Liver (tissue), 3 donors: ENCODE measurements at regions not wholly inside any gene's neighbourhood (a gene's known extent, or its start where the extent isn't known, plus 50 kb on each side); places are given as distances from the start of the nearest gene placed in this dataset.

Experiments used
- FOXA2 ChIP-seq: IDR thresholded peaks from 2 replicates; pipeline ENCODE4 v1.6.1; 2016; ENCODE audit warnings: antibody characterized with exemption
- JUND ChIP-seq, 2 donors: IDR thresholded peaks; 2 replicates each; pipeline ENCODE4 v1.6.1; 2016; ENCODE audit warnings: antibody characterized with exemption in 2 of 2
- TAF1 ChIP-seq: conservative IDR thresholded peaks from 2 replicates; pipeline ENCODE4 v1.6.1; 2016; ENCODE audit warnings: antibody characterized with exemption, mild to moderate bottlenecking
- TF ChIP-seq, protein P1 (sequence below): fragments of 150-350 bp; IDR thresholded peaks from 2 replicates; pipeline ENCODE4 v1.5.1; 2017; ENCODE audit warnings: improper control_type of control experiment, low read depth, low read length; ENCODE audit not compliant: missing input control
- TF ChIP-seq, protein P2 (sequence below): IDR thresholded peaks from 2 replicates; pipeline ENCODE4 v1.6.1; 2016; ENCODE audit warnings: antibody characterized with exemption
- TF ChIP-seq, protein P3 (sequence below): IDR thresholded peaks from 2 replicates; pipeline ENCODE4 v1.6.1; 2016; ENCODE audit warnings: antibody characterized with exemption
- TF ChIP-seq, protein P4 (sequence below): IDR thresholded peaks from 2 replicates; pipeline ENCODE4 v1.6.1; 2016; ENCODE audit warnings: antibody characterized with exemption, mild to moderate bottlenecking
- TF ChIP-seq, protein P5 (sequence below): IDR thresholded peaks from 2 replicates; pipeline ENCODE4 v1.6.1; 2016; ENCODE audit warnings: antibody characterized with exemption
- donor health status: healthy.
- donor health status: healthy.

DNA sequence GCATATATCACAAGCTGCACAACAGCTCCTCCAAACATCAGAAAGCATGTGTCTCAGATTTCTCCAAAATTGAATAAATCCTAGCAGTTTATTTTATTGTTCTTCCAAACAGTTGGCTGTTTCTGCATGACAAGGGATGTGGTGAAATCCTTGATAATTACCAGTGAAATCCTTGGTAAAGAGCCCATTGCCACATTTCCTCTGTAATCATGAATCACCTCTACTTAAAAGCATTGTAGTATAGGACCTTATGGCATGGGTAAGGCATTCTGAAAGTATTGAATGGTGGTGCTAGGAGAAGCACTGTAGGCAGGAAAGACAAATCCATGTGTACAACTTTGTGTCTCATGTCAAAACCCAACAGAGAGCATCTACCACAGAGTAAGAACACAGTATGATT is 135.8 kb upstream of the NDST3 start:
- TF ChIP-seq, protein P1, sequence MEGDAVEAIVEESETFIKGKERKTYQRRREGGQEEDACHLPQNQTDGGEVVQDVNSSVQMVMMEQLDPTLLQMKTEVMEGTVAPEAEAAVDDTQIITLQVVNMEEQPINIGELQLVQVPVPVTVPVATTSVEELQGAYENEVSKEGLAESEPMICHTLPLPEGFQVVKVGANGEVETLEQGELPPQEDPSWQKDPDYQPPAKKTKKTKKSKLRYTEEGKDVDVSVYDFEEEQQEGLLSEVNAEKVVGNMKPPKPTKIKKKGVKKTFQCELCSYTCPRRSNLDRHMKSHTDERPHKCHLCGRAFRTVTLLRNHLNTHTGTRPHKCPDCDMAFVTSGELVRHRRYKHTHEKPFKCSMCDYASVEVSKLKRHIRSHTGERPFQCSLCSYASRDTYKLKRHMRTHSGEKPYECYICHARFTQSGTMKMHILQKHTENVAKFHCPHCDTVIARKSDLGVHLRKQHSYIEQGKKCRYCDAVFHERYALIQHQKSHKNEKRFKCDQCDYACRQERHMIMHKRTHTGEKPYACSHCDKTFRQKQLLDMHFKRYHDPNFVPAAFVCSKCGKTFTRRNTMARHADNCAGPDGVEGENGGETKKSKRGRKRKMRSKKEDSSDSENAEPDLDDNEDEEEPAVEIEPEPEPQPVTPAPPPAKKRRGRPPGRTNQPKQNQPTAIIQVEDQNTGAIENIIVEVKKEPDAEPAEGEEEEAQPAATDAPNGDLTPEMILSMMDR = no peak
- TF ChIP-seq, protein P2, sequence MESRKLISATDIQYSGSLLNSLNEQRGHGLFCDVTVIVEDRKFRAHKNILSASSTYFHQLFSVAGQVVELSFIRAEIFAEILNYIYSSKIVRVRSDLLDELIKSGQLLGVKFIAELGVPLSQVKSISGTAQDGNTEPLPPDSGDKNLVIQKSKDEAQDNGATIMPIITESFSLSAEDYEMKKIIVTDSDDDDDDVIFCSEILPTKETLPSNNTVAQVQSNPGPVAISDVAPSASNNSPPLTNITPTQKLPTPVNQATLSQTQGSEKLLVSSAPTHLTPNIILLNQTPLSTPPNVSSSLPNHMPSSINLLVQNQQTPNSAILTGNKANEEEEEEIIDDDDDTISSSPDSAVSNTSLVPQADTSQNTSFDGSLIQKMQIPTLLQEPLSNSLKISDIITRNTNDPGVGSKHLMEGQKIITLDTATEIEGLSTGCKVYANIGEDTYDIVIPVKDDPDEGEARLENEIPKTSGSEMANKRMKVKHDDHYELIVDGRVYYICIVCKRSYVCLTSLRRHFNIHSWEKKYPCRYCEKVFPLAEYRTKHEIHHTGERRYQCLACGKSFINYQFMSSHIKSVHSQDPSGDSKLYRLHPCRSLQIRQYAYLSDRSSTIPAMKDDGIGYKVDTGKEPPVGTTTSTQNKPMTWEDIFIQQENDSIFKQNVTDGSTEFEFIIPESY = no peak
- TF ChIP-seq, protein P3, sequence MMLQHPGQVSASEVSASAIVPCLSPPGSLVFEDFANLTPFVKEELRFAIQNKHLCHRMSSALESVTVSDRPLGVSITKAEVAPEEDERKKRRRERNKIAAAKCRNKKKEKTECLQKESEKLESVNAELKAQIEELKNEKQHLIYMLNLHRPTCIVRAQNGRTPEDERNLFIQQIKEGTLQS = no peak
- TF ChIP-seq, protein P4, sequence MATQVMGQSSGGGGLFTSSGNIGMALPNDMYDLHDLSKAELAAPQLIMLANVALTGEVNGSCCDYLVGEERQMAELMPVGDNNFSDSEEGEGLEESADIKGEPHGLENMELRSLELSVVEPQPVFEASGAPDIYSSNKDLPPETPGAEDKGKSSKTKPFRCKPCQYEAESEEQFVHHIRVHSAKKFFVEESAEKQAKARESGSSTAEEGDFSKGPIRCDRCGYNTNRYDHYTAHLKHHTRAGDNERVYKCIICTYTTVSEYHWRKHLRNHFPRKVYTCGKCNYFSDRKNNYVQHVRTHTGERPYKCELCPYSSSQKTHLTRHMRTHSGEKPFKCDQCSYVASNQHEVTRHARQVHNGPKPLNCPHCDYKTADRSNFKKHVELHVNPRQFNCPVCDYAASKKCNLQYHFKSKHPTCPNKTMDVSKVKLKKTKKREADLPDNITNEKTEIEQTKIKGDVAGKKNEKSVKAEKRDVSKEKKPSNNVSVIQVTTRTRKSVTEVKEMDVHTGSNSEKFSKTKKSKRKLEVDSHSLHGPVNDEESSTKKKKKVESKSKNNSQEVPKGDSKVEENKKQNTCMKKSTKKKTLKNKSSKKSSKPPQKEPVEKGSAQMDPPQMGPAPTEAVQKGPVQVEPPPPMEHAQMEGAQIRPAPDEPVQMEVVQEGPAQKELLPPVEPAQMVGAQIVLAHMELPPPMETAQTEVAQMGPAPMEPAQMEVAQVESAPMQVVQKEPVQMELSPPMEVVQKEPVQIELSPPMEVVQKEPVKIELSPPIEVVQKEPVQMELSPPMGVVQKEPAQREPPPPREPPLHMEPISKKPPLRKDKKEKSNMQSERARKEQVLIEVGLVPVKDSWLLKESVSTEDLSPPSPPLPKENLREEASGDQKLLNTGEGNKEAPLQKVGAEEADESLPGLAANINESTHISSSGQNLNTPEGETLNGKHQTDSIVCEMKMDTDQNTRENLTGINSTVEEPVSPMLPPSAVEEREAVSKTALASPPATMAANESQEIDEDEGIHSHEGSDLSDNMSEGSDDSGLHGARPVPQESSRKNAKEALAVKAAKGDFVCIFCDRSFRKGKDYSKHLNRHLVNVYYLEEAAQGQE = no peak
- TF ChIP-seq JUND (IDR thresholded peaks at IDR 0.05) = no peak
- TF ChIP-seq, protein P5, sequence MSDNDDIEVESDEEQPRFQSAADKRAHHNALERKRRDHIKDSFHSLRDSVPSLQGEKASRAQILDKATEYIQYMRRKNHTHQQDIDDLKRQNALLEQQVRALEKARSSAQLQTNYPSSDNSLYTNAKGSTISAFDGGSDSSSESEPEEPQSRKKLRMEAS = no peak
- TF ChIP-seq FOXA2 = no peak
- no peak for TF ChIP-seq TAF1
